ENCODE measurements at regions not wholly inside any gene's neighbourhood (a gene's known extent, or its start where the extent isn't known, plus 50 kb on each side); places are given as distances from the start of the nearest gene placed in this dataset.

DNA sequence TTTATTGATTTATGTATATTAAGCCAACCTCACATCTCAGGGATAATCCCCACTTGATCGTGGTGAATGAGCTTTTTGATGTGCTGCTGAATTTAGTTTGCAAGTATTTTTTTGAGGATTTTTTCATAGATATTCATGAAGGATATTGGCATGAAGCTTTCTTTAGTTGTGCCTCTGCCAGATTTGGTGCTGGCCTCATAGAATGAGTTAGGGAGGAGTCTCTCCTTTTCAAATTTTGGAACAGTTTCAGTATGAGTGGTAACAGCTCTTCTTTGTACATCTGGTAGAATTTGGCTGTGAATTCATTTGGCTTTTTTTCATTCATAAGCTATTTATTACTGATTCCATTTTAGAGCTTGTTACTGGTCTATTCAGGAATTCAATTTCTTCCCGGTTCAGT is 197.2 kb upstream of the NDST4 start:
- Mint-ChIP-seq H3K4me3 (no peak overlapping the region), H3K9me3 (no peaks in the 10 kb centered on the region), H3K36me3 (ENCODE audit: low read depth) (no peaks in the 10 kb centered on the region)

DNA sequence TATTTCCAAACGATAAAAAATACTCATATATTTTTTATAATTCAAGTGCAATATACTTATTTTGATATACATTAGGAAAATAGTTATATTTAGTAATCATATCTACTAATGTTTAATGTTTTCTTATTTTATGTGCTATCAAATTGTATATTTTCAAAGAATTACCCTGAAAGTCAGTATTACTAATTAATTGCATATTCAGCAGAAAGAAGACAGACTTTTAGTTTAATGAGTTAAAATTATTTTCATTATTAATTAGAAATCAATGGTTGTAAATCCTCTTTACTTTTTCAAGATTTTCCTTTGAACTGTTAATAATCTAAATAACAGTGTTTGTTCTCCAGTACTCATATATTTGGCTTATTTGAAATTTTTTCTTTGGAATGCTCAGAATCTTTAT is 181.3 kb upstream of the NDST4 start:
- TF ChIP-seq, protein P1, sequence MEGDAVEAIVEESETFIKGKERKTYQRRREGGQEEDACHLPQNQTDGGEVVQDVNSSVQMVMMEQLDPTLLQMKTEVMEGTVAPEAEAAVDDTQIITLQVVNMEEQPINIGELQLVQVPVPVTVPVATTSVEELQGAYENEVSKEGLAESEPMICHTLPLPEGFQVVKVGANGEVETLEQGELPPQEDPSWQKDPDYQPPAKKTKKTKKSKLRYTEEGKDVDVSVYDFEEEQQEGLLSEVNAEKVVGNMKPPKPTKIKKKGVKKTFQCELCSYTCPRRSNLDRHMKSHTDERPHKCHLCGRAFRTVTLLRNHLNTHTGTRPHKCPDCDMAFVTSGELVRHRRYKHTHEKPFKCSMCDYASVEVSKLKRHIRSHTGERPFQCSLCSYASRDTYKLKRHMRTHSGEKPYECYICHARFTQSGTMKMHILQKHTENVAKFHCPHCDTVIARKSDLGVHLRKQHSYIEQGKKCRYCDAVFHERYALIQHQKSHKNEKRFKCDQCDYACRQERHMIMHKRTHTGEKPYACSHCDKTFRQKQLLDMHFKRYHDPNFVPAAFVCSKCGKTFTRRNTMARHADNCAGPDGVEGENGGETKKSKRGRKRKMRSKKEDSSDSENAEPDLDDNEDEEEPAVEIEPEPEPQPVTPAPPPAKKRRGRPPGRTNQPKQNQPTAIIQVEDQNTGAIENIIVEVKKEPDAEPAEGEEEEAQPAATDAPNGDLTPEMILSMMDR (conservative IDR thresholded peaks at IDR 0.05) = no peak
- no peak overlapping the region for H3K27ac Mint-ChIP-seq (ENCODE audit: unreplicated experiment)
- H3K4me3 Mint-ChIP-seq = no peak overlapping the region
- peaks cover 3% of the 10 kb centered on the region for H3K9me3 Mint-ChIP-seq
- peaks cover 6% of the 10 kb centered on the region for H3K4me1 Mint-ChIP-seq
- no peaks in the 10 kb centered on the region for H3K36me3 Mint-ChIP-seq (ENCODE audit: low read depth)
- no peak for DNase-seq (ENCODE audit: low read depth, low spot score)
- no peaks in the 10 kb centered on the region for H3K27me3 Mint-ChIP-seq (ENCODE audit: low read depth)

More for the DNA sequence above, 197.2 kb upstream of the NDST4 start:
- no peaks in the 10 kb centered on the region for H3K4me1 Mint-ChIP-seq
- DNase-seq (ENCODE audit: low read depth, low spot score) = no peak
- H3K27ac Mint-ChIP-seq (ENCODE audit: unreplicated experiment) = no peak overlapping the region
- H3K27me3 Mint-ChIP-seq (ENCODE audit: low read depth) = no peaks in the 10 kb centered on the region
- TF ChIP-seq, protein P1 (conservative IDR thresholded peaks at IDR 0.05) = no peak

DNA sequence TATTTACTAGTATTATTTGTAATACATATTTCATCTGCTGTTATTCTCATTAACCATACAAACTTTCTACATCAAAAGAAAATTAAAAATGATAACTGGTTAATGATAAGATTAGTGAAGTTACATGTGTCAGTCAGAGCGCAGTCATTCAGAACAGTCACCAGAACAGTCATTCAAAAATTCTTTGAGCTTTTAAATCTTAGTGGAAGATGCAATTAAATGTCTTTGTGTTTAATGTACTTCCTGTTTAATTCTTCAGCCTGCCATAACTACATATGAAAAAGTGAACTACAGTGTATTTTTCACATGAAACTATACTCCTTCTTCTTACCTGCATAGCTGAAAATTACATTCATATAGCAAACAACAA is 179.7 kb upstream of the NDST4 start:
- TF ChIP-seq, protein P1 (conservative IDR thresholded peaks at IDR 0.05) = no peak
- H3K36me3 Mint-ChIP-seq (ENCODE audit: low read depth) = no peaks in the 10 kb centered on the region
- H3K4me3 Mint-ChIP-seq = no peak overlapping the region
- no peaks in the 10 kb centered on the region for H3K27me3 Mint-ChIP-seq (ENCODE audit: low read depth)
- H3K9me3 Mint-ChIP-seq = peaks cover 3% of the 10 kb centered on the region
- H3K4me1 Mint-ChIP-seq = peaks cover 6% of the 10 kb centered on the region
- no peak overlapping the region for H3K27ac Mint-ChIP-seq (ENCODE audit: unreplicated experiment)
- DNase-seq (ENCODE audit: low read depth, low spot score) = no peak

DNA sequence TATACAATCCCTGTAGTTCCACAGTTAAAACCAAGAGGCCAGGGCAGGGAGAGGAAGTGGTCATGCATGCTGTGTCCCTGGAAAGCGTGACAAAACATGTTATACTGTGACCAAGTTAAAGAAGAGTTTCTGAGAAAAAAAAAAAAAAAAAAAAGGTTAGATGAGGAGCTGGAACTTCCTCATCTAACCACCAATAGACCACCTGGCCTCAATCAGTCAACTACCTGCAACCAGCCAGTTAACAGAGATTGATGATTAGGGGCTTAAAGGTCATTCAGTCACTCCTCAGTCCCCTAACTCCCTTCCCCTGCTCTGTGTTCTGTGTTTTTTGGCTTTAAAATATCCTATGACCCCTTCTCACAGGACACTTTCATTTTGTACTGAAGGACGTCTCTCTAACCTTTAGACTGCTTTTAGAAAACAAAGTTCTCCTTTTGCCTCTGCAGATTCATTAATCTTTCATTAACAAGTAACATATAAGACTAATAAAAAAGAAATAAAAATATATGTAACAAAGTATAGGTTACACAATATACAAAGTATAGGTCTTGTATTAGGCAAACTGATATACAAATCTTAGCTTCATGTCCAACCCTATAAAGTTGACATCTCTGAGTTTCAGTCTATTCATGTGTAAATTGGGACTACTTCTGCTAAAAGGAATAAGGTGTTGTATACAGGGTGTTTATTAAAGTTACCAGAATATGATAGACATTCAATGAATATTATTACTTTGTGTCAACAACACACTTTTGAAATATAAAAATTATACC is 179.1 kb upstream of the NDST4 start:
- Mint-ChIP-seq H3K27me3 (ENCODE audit: low read depth) (no peaks in the 10 kb centered on the region), H3K9me3 (peaks cover 2% of the 10 kb centered on the region), H3K4me3 (no peak overlapping the region), H3K27ac (ENCODE audit: unreplicated experiment) (peak overlapping the region; percentile 19), H3K4me1 (peaks cover 6% of the 10 kb centered on the region), H3K36me3 (ENCODE audit: low read depth) (no peaks in the 10 kb centered on the region)
- TF ChIP-seq, protein P1 (conservative IDR thresholded peaks at IDR 0.05) = no peak
- DNase-seq (ENCODE audit: low read depth, low spot score) = no peak

DNA sequence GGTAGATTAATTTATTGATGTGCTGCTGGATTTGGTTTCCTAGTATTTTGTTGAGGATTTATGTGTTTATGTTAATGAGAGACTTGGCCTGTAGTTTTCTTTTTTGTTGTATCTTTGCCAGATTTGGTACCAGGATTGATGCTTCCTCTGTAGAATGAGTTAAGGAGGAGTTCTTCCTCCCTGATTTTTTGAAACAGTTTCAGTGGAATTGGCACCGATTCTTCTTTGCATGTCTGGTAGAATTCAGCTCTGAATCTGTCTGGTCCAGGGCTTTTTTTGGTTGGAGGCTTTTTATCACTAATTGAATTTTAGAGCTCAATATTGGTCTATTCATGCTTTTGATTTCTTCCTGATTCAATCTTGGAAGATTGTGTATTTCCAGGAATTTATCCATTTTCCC is 174.0 kb upstream of the NDST4 start:
- Mint-ChIP-seq H3K36me3 (ENCODE audit: low read depth) (no peaks in the 10 kb centered on the region), H3K27me3 (ENCODE audit: low read depth) (no peaks in the 10 kb centered on the region), H3K27ac (ENCODE audit: unreplicated experiment) (no peak overlapping the region), H3K4me1 (peaks cover 4% of the 10 kb centered on the region), H3K9me3 (no peaks in the 10 kb centered on the region), H3K4me3 (no peak overlapping the region)
- TF ChIP-seq, protein P1 (conservative IDR thresholded peaks at IDR 0.05) = no peak
- no peak for DNase-seq (ENCODE audit: low read depth, low spot score)
